ENCODE measurements at regions not wholly inside any gene's neighbourhood (a gene's known extent, or its start where the extent isn't known, plus 50 kb on each side); places are given as distances from the start of the nearest gene placed in this dataset.

- TF ChIP-seq CTCF (IDR thresholded peaks at IDR 0.05) = no peak
- no peak for TF ChIP-seq EZH2 (IDR thresholded peaks at IDR 0.05)
- no peak for TF ChIP-seq EZH2phosphoT487 (IDR thresholded peaks at IDR 0.05)
These were observed 1179.3 kb upstream of the CDH9 start for GRCh38 chr5:28217695-28218094.
